DOHH2 (cell line): ENCODE measurements at regions not wholly inside any gene's neighbourhood (a gene's known extent, or its start where the extent isn't known, plus 50 kb on each side); places are given as distances from the start of the nearest gene placed in this dataset.

ENCODE experiments used
- H3F3A ChIP-seq: fragments of 200-600 bp; sonication (generic), shearing (Covaris generic); 2 replicates; pipeline ENCODE4 v1.6.0; 2016; ENCODE audit warnings: antibody characterized with exemption, mild to moderate bottlenecking; ENCODE audit not compliant: control insufficient read depth, insufficient read depth
- H3K27ac ChIP-seq: fragments of 200-600 bp; sonication (generic); 2 replicates; pipeline ENCODE4 v1.5.1; 2014; ENCODE audit warnings: low read depth, mild to moderate bottlenecking, low read length, moderate library complexity
- H3K27me3 ChIP-seq: fragments of 200-600 bp; sonication (generic); 2 replicates; pipeline ENCODE4 v1.6.1; 2014; ENCODE audit warnings: mild to moderate bottlenecking, low read length, mixed read lengths; ENCODE audit not compliant: control insufficient read depth
- H3K36me3 ChIP-seq: fragments of 200-600 bp; sonication (generic); 2 replicates; pipeline ENCODE4 v1.6.1; 2014; ENCODE audit warnings: mild to moderate bottlenecking, low read length, moderate library complexity, mixed read lengths; ENCODE audit not compliant: control insufficient read depth
- H3K4me1 ChIP-seq: fragments of 200-600 bp; sonication (generic); 2 replicates; pipeline ENCODE4 v1.6.1; 2014; ENCODE audit warnings: mild to moderate bottlenecking, low read length, mixed read lengths; ENCODE audit not compliant: control insufficient read depth
- H3K4me2 ChIP-seq: fragments of 200-600 bp; sonication (generic); 2 replicates; pipeline ENCODE4 v1.6.0; 2014; ENCODE audit warnings: mild to moderate bottlenecking, low read length, moderate library complexity
- H3K4me3 ChIP-seq: fragments of 200-600 bp; sonication (generic); 2 replicates; pipeline ENCODE4 v1.5.1; 2014; ENCODE audit warnings: mild to moderate bottlenecking, low read length, mixed read lengths
- H3K79me2 ChIP-seq: fragments of 200-600 bp; sonication (generic); 2 replicates; pipeline ENCODE4 v1.6.1; 2014; ENCODE audit warnings: mild to moderate bottlenecking, low read length, mixed read lengths; ENCODE audit not compliant: control insufficient read depth
- H3K9me2 ChIP-seq: fragments of 200-600 bp; sonication (generic); replicated peaks from 2 replicates; pipeline ENCODE4 v1.6.1; 2014; ENCODE audit warnings: mild to moderate bottlenecking, low read length, mixed read lengths; ENCODE audit not compliant: control insufficient read depth
- H3K9me3 ChIP-seq: fragments of 200-600 bp; sonication (generic); 2 replicates; pipeline ENCODE4 v1.6.1; 2014; ENCODE audit warnings: antibody characterized with exemption, low read length, mixed read lengths; ENCODE audit not compliant: control insufficient read depth, insufficient read depth
- H4K20me1 ChIP-seq: fragments of 200-600 bp; sonication (generic); 2 replicates; pipeline ENCODE4 v1.6.0; 2014; ENCODE audit warnings: low read depth, mild to moderate bottlenecking, antibody characterized with exemption, low read length, moderate library complexity; ENCODE audit not compliant: control insufficient read depth, insufficient read depth
- CTCF ChIP-seq: fragments of 200-600 bp; sonication (generic); IDR thresholded peaks from one replicate; pipeline ENCODE4 v1.5.1; 2014; ENCODE audit warnings: antibody characterized with exemption, mild to moderate bottlenecking, low read depth, low read length; ENCODE audit not compliant: poor library complexity, severe bottlenecking
- EZH2phosphoT487 ChIP-seq: fragments of 200-600 bp; sonication (generic); IDR thresholded peaks from 2 replicates; pipeline ENCODE4 v1.6.1; 2017; ENCODE audit warnings: borderline replicate concordance, mild to moderate bottlenecking, antibody characterized with exemption, low read length, moderate library complexity, mixed read lengths

DNA sequence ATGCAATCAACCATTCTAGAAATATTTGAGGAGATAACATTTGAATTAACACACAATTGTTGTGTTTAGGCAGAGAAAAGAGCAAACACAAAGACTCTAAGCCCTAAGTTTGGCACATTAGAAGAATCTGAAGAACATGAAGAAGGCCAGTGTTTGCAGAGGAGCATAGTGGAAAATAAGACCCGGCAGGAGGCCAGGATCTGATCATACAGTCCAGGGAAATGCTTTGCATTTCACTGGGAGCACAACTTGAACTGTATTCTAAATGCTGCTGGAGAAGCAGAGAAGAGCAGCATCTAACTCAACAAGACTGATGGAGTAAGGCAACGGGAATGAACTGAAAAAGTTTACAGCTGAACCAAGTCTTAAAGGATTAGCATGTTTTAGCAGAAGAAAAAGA, 463.4 kb downstream of the ZNF608 start:
- Histone ChIP-seq H3K79me2 (no peaks in the 10 kb centered on the region), H4K20me1 (no peaks in the 10 kb centered on the region), H3F3A (no peaks in the 10 kb centered on the region), H3K36me3 (no peaks in the 10 kb centered on the region), H3K4me3 (no peak overlapping the region), H3K9me3 (no peaks in the 10 kb centered on the region), H3K4me2 (no peak overlapping the region), H3K27ac (no peak overlapping the region), H3K4me1 (no peaks in the 10 kb centered on the region), H3K27me3 (no peaks in the 10 kb centered on the region), H3K9me2 (no peaks in the 10 kb centered on the region)
- TF ChIP-seq CTCF (no peak), EZH2phosphoT487 (no peak)

DNA sequence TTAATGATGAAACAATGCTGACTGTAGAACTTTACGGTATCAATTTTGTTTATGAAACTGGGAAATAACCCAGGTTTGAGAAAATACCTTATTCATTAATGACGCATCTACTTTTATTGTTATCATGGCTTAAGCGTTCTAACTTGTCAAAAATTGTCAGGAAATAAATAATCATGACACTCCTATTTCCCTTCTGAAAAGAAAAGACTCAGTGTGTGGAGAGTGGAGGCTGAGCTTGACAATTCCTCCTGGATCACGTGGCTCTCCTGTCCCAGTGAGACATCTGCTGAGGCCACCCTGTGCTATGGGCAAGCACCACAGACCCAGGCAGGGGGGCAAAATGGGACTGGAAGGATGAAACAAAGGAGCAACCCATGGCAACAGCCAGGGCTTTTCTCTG, 466.4 kb downstream of the ZNF608 start:
- Histone ChIP-seq H3K27me3 (no peaks in the 10 kb centered on the region), H3K9me2 (no peaks in the 10 kb centered on the region), H3K27ac (no peak overlapping the region), H3K4me2 (no peak overlapping the region), H3K9me3 (no peaks in the 10 kb centered on the region), H3K4me1 (no peaks in the 10 kb centered on the region), H3F3A (no peaks in the 10 kb centered on the region), H3K79me2 (no peaks in the 10 kb centered on the region), H3K4me3 (no peak overlapping the region), H3K36me3 (no peaks in the 10 kb centered on the region), H4K20me1 (no peaks in the 10 kb centered on the region)
- TF ChIP-seq EZH2phosphoT487 (no peak), CTCF (no peak)

DNA sequence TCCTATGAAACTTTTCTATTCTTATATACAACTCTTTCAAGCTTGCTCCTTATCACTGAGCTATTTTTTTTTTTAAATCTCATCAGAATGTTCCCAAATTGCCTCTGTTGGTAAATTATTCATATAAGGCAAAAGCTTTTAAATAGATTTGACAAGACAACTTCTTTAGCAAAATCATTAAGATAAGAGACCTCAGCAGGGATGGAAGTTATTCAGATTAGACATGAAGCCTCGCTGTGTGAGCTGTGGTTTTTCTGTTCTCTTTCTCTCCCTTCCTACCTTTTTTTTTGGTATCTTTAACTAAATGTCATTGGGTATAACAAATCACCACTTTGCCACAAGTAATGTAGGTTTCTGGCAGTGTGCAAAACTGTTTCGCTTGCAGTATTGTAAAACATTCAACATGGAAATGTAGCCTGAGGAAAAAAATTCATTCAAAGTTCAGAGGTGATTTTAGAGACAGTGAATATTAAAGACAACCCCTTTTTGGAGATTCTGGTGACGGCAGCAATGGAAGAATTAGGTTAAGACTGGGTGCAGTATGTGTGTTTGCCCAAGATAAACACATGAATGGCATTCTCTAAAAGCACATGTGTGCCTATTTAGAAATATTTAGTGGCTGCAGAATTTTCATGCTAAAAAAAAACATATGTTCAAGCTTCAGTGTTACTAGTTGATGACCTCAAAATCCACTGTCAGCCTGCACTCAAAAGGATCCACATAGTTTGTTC, 467.1 kb downstream of the ZNF608 start:
- H3K9me2 ChIP-seq, result no peaks in the 10 kb centered on the region
- TF ChIP-seq CTCF (no peak), EZH2phosphoT487 (no peak)
- no peaks in the 10 kb centered on the region for H3F3A ChIP-seq
- no peaks in the 10 kb centered on the region for H3K27me3 ChIP-seq
- H3K4me3 ChIP-seq, result no peak overlapping the region
- H3K4me1 ChIP-seq, result no peaks in the 10 kb centered on the region
- no peaks in the 10 kb centered on the region for H3K36me3 ChIP-seq
- no peaks in the 10 kb centered on the region for H3K79me2 ChIP-seq
- no peak overlapping the region for H3K4me2 ChIP-seq
- H4K20me1 ChIP-seq, result no peaks in the 10 kb centered on the region
- no peak overlapping the region for H3K27ac ChIP-seq
- no peaks in the 10 kb centered on the region for H3K9me3 ChIP-seq
